HUES64 (cell line): ENCODE measurements at regions not wholly inside any gene's neighbourhood (a gene's known extent, or its start where the extent isn't known, plus 50 kb on each side); places are given as distances from the start of the nearest gene placed in this dataset.
"Not testable (repeated sequence)": the region's sequence is repeated elsewhere in the genome, so short reads cannot be mapped to it uniquely, and the experiment has no call there.

Experiments
- H3K27ac ChIP-seq: 2 replicates; pipeline ENCODE4 v1.7.0; 2013; ENCODE audit warnings: low read depth, low read length, inconsistent platforms
- H3K27me3 ChIP-seq: 2 replicates; pipeline ENCODE4 v1.6.1; 2013; ENCODE audit warnings: mild to moderate bottlenecking, low read length; ENCODE audit not compliant: insufficient read depth
- H3K36me3 ChIP-seq: 2 replicates; pipeline ENCODE4 v1.6.1; 2013; ENCODE audit warnings: mild to moderate bottlenecking, low read length; ENCODE audit not compliant: insufficient read depth
- H3K4me1 ChIP-seq: 2 replicates; pipeline ENCODE4 v1.6.1; 2013; ENCODE audit warnings: mild to moderate bottlenecking, low read length, moderate library complexity; ENCODE audit not compliant: insufficient read depth
- H3K4me3 ChIP-seq: 2 replicates; pipeline ENCODE4 v1.5.1; 2013; ENCODE audit warnings: mild to moderate bottlenecking, low read length, moderate library complexity
- H3K9ac ChIP-seq: 2 replicates; pipeline ENCODE4 v1.6.1; 2013; ENCODE audit warnings: mild to moderate bottlenecking, low read depth, low read length
- H3K9me3 ChIP-seq: 2 replicates; pipeline ENCODE4 v1.6.1; 2013; ENCODE audit warnings: low read depth, low read length; ENCODE audit not compliant: insufficient read depth
- WGBS: fragments of 150-250, 120-280 bp; methylation state at CpG from one replicate; pipeline ENCODE4 v1.1.7; 2013; ENCODE audit warnings: missing lambda C conversion rate; 5-methylcytosine and 5-hydroxymethylcytosine counted together

DNA sequence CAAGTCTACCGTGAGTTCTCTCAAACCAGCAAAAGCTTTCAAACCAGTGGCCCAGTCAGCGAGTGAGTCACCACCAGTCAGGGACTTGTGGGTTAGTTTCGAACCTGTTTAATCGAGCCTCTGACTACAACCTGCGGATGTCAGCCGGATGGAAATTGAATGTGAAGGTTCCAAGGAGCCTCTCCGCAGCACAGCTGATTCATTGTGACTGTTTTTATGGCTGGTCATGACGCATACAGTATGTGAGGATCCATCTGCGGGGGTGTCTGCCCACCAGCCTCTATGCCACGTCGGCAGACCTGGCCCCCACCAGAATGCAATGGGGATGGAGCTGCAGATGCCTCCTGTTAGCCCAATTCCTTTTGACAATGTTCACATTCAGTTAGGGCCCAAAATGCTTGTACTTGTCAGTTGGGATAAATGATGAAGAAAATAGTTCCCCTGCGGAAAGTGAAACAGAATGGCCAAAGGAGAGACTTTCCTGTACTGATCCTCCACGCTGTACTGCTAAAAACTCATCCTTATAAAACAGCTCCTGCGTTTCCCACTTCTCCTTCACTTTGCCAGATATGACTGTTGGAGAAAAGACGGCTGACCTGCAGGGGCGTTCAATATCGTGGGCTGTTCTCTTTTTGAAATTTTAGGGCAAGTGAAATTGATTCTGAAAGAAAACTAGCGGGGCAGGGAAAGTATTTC, 206.6 kb downstream of the TFAP2B start:
- no peaks in the 10 kb centered on the region for H3K27me3 ChIP-seq
- no peak overlapping the region for H3K9ac ChIP-seq
- no peaks in the 10 kb centered on the region for H3K9me3 ChIP-seq
- H3K36me3 ChIP-seq = no peaks in the 10 kb centered on the region
- no peak overlapping the region for H3K27ac ChIP-seq
- peaks cover 4% of the 10 kb centered on the region; the same call in 1 of the 2 replicates for H3K4me1 ChIP-seq
- 91% methylated on average over 18 of the region's 18 CpGs for WGBS
- no peak overlapping the region for H3K4me3 ChIP-seq

DNA sequence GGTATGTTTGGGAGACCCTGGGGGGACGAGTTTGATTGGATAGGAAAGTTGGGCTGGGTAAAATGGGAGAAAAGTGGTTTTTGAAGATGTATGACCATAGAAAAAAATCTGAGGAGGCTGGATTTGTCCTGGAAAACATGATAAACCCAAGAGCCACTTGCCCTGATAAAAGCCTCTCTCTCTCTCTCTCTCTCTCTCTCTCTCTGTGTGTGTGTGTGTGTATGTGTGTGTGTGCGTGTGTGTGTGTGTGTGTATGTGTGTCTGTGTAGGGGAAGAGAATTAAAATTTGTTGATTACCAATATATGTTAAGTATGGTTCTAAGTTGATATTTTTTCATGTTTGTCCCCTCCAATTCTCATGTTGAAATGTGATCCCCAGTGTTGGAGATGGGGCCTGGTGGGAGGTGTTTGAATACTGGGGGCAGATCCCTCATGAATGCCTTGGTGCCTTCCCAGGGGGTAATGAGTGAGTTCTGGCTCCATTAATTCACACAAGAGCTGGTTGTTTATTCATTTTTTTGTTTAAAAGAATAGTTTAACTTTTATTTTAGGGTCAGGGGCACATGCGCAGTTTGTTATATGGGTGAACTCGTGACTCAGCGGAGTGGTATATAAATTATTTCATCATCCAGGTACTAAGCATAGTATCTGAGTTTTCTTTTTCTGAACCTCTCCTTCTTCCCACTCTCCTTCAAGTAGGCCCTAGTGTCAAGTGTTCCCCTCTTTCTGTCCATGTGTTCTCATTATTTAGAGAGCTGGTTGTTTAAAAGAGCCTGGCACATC, 208.8 kb downstream of the TFAP2B start:
- no peak overlapping the region for H3K4me3 ChIP-seq
- H3K27me3 ChIP-seq = no peaks in the 10 kb centered on the region
- 38% methylated on average over 2 of the region's 5 CpGs for WGBS
- H3K27ac ChIP-seq = no peak overlapping the region
- H3K9ac ChIP-seq = no peak overlapping the region
- H3K4me1 ChIP-seq = peaks cover 4% of the 10 kb centered on the region; the same call in 1 of the 2 replicates
- H3K36me3 ChIP-seq = no peaks in the 10 kb centered on the region
- no peaks in the 10 kb centered on the region for H3K9me3 ChIP-seq

DNA sequence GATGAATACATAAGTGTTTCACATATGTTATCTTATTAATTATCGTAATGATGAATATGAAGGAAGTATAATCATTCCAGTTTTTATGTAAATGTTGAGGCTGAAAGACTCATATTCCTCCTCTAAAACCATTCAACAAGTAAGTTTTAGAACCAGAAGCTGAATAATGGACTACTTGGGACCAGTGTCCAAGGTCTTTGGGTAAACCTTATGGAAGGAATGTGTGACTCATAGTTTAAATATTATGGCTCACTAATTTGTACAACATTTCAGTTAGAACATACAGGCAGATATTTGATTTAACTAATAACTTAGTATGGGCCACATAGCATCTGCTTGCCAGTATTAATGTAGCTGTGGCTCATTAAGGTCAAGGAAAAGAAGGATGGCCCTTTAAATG, 209.6 kb downstream of the TFAP2B start:
- H3K36me3 ChIP-seq = no peaks in the 10 kb centered on the region
- no CpG with 5 or more reads among the region's 1 CpG for WGBS
- H3K4me3 ChIP-seq = no peak overlapping the region
- H3K27me3 ChIP-seq = no peaks in the 10 kb centered on the region
- no peaks in the 10 kb centered on the region for H3K9me3 ChIP-seq
- H3K9ac ChIP-seq = no peak overlapping the region
- peaks cover 4% of the 10 kb centered on the region; the same call in 1 of the 2 replicates for H3K4me1 ChIP-seq
- H3K27ac ChIP-seq = no peak overlapping the region

DNA sequence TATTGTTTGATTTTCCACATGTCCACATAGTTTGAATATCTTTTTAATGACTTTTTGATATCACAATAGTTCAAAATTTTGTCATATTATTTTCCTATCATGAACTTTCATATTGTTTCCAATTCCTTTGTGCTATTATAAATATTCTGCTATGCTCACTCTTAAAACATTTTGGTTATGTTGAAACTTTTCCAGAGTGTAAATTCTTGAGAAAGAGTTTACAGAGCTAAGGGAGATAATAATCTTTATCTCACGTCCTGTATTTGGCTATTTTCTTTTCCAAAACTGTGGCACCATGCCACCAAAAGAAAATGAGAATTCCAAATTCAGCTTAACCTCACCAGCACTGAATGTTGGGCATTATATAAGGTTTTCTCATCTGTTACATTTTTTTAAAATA, 210.9 kb downstream of the TFAP2B start:
- no peaks in the 10 kb centered on the region for H3K9me3 ChIP-seq
- H3K36me3 ChIP-seq = no peaks in the 10 kb centered on the region
- no peak overlapping the region for H3K4me3 ChIP-seq
- no peaks in the 10 kb centered on the region for H3K27me3 ChIP-seq
- H3K9ac ChIP-seq = no peak overlapping the region
- WGBS = no CpG with 5 or more reads among the region's 1 CpG
- H3K27ac ChIP-seq = no peak overlapping the region
- H3K4me1 ChIP-seq = peaks cover 4% of the 10 kb centered on the region; the same call in 1 of the 2 replicates

DNA sequence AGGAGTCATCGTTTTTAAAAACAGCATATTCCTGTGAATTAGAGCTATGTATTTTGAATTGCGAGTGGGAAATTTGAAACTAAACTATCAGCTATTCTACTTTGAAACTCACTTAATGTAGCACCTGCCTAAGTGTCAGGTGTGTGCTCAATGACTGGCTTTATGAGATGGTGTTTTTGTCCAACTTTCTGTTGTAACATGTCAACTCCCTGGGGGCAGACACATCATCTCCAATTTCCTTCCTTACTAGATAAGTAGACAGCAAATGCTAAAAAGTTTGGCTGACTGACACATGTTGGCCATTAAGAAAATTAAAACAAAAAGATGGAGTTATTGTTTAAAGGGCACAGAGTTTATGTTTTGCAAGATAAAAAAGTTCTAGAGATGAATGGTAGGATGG, 226.9 kb downstream of the TFAP2B start:
- no peak overlapping the region for H3K9ac ChIP-seq
- no peaks in the 10 kb centered on the region for H3K9me3 ChIP-seq
- H3K36me3 ChIP-seq = no peaks in the 10 kb centered on the region
- 100% methylated on average over 1 of the region's 2 CpGs for WGBS
- H3K4me1 ChIP-seq = no peaks in the 10 kb centered on the region
- no peak overlapping the region for H3K4me3 ChIP-seq
- no peak overlapping the region for H3K27ac ChIP-seq
- no peaks in the 10 kb centered on the region for H3K27me3 ChIP-seq

DNA sequence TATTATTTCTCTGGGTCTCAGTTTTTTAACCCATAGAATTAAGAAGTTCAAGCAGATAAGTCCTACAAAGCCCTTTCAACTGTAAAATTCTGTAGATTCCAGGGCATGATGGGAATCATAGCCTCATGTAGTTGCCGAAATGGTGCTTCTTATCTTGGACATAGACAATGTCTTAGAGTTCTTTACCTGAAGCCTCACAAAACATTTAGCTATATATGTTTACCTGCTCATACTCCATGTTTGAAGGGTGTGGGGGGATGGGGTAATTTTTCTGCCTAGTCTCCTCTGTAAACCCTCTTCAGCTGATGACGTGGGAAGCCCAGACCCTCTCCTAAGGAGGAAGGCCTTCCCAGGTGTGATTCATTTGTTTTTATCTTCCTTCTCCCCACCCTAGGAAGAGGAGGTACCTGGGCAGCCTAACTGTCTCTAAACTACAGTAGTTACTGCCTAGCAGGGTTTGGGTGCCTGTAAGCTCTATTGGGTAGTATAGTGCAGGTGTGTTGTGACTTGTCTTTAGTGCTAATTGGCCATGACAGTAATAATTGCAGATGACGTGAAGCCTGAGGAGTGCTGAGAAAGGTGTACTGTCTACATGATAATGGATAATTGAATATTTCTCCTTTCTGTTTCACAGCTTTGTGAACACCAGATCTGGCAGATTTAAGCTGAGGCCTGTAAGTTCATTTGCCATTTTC, 230.8 kb downstream of the TFAP2B start:
- H3K36me3 ChIP-seq = no peaks in the 10 kb centered on the region
- no peak overlapping the region for H3K9ac ChIP-seq
- no peaks in the 10 kb centered on the region for H3K27me3 ChIP-seq
- no peak overlapping the region for H3K4me3 ChIP-seq
- H3K4me1 ChIP-seq = no peaks in the 10 kb centered on the region
- H3K27ac ChIP-seq = no peak overlapping the region
- WGBS = 90% methylated on average over 3 of the region's 3 CpGs
- no peaks in the 10 kb centered on the region for H3K9me3 ChIP-seq

DNA sequence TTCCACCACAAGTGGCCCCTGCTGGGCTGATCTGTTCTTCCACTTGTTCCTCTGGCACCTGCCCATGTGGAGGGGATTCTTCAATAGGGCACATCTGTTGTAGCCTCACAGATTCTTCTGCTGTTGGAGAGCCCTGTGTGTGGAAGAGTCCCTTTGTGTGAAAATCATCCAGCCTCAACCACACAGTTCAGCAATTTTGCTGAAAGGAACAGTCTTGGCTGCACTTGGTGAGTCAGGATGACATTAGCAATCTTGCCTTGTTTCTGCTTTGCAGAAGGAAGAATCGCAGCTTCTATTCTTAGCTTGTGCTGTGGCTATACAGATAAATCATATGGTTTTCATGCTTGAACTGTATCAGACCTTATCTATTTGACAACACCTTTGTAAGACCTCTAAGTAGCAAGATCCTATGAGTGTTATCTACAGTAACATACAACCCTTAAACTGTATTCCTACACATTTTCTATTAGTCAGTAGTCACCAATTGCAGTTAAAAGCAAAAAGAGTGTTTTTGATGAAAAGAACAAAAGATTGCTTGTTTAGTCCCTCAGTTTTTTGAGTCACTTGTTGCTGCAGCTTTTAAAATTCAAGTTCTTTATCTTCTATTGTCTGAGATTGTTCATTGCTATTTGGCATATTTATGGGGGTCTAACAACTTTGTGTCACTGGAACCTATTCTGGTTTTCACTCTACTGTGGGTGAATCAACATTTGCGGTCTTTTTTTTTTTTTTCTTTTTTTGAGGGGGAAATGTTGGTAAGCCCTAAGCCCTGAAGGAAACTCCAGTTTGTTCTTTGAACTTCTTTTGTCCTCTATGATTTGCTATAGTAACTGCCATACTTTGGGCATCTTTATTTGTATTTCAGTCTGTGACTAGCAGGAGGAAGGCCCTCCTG, 231.6 kb downstream of the TFAP2B start:
- H3K27ac ChIP-seq = no peak overlapping the region
- no peak overlapping the region for H3K4me3 ChIP-seq
- H3K36me3 ChIP-seq = no peaks in the 10 kb centered on the region
- no peak overlapping the region for H3K9ac ChIP-seq
- no peaks in the 10 kb centered on the region for H3K27me3 ChIP-seq
- H3K9me3 ChIP-seq = no peaks in the 10 kb centered on the region
- 50% methylated on average over 2 of the region's 2 CpGs for WGBS
- no peaks in the 10 kb centered on the region for H3K4me1 ChIP-seq

DNA sequence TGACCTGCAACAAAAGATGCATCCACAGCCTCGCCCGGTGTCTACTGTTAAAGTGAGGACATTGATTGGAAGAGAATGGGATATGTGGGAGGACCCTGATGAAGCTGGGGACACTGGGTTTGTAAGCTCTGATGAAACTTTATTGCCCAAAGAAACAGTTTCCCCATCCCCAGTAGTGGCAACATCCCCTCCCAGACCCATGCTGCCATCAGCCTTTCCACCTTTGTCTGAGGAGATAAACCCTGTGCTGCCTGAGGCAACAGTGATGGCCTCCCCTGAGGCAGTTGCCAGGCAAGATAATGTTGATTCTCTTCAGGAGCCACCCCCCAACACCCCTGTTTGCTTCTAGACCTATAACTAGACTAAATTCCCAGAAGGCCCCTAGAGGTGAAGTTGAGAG, 234.0 kb downstream of the TFAP2B start:
- not testable (repeated sequence) for H3K9me3 ChIP-seq, H3K4me1 ChIP-seq, H3K27me3 ChIP-seq, H3K27ac ChIP-seq, H3K4me3 ChIP-seq, H3K36me3 ChIP-seq, H3K9ac ChIP-seq
- WGBS = 91% methylated on average over 2 of the region's 2 CpGs

DNA sequence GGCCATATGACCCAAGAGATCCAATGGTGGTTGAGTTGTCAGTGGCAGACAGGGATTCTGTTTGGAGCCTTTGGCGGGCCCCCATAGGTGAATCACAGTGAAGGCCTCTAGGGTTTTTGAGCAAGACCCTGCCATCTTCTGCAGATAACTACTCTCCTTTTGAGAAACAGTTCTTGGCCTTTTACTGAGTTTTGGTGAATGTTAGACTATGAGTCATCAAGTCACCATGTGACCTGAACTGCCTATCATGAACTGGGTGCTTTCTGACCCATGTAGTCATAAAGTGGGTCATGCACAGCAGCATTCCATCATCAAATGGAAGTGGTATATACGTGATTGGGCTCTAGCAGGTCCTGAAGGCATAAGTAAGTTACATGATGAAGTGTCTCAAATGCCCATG, 236.6 kb downstream of the TFAP2B start:
- not testable (repeated sequence) for H3K9ac ChIP-seq, H3K4me1 ChIP-seq, H3K9me3 ChIP-seq, H3K36me3 ChIP-seq, H3K27ac ChIP-seq, H3K4me3 ChIP-seq, H3K27me3 ChIP-seq
- 80% methylated on average over 2 of the region's 2 CpGs for WGBS

DNA sequence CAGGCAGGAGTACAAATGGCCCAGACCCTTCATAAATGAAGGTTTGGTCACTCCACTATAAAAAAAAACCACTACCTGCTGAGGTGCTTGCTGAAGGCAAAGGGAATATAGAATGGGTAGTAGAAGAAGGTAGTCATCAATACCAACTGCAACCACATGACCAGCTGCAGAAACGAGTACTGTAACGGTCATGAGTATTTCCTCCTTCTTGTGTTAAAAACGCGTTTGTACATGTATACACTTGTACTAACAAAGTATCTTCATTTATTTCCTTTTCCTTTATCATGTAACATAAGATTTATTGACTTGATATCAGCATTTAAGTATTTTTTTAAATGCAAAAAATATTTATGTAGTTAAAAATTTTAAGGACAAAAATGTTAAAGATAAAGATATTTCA, 238.6 kb downstream of the TFAP2B start:
- peaks cover 10% of the 10 kb centered on the region for H3K4me1 ChIP-seq
- H3K9ac ChIP-seq = no peak overlapping the region
- H3K27me3 ChIP-seq = no peaks in the 10 kb centered on the region
- no peaks in the 10 kb centered on the region for H3K9me3 ChIP-seq
- H3K36me3 ChIP-seq = no peaks in the 10 kb centered on the region
- 100% methylated on average over 4 of the region's 4 CpGs for WGBS
- H3K27ac ChIP-seq = no peak overlapping the region
- H3K4me3 ChIP-seq = no peak overlapping the region
